GM19397 (cell line): ENCODE measurements at regions not wholly inside any gene's neighbourhood (a gene's known extent, or its start where the extent isn't known, plus 50 kb on each side); places are given as distances from the start of the nearest gene placed in this dataset.
"Not testable (repeated sequence)": the region's sequence is repeated elsewhere in the genome, so short reads cannot be mapped to it uniquely, and the experiment has no call there.

ENCODE experiments used
- ATAC-seq: cut with Tn5 transposase; IDR thresholded peaks from one replicate; pipeline ENCODE4 v1.9.1; 2021; ENCODE audit warnings: mild to moderate bottlenecking, moderate library complexity; ENCODE audit not compliant: unreplicated experiment

- no peak for ATAC-seq
These were observed 381.6 kb downstream of the SRGAP2C start for GRCh38 chr1:121566346-121566745.

GRCh38 chr1:121569428-121569827 lies 384.7 kb downstream of the SRGAP2C start:
- no peak for ATAC-seq

GRCh38 chr1:121573881-121574504 lies 389.2 kb downstream of the SRGAP2C start:
- ATAC-seq, result not testable (repeated sequence)

GRCh38 chr1:121574505-121574899 lies 389.7 kb downstream of the SRGAP2C start:
- ATAC-seq, result not testable (repeated sequence)

- ATAC-seq, result not testable (repeated sequence)
These were observed 398.1 kb downstream of the SRGAP2C start for GRCh38 chr1:121582898-121583297.

- no peak for ATAC-seq
These were observed 401.8 kb downstream of the SRGAP2C start for GRCh38 chr1:121586369-121587229.

- no peak for ATAC-seq
These were observed 402.4 kb downstream of the SRGAP2C start for GRCh38 chr1:121587230-121587569.

- no peak for ATAC-seq
These were observed 403.0 kb downstream of the SRGAP2C start for GRCh38 chr1:121587777-121588176.

- no peak for ATAC-seq
These were observed 409.3 kb downstream of the SRGAP2C start for GRCh38 chr1:121594096-121594495.

- ATAC-seq, result no peak
These were observed 410.3 kb downstream of the SRGAP2C start for GRCh38 chr1:121595089-121595488.

- ATAC-seq, result not testable (repeated sequence)
These were observed 420.2 kb downstream of the SRGAP2C start for GRCh38 chr1:121604843-121605444.

- not testable (repeated sequence) for ATAC-seq
These were observed 422.7 kb downstream of the SRGAP2C start for GRCh38 chr1:121607499-121607898.
